ENCODE measurements at regions not wholly inside any gene's neighbourhood (a gene's known extent, or its start where the extent isn't known, plus 50 kb on each side); places are given as distances from the start of the nearest gene placed in this dataset.
A peak's percentile ranks its signal among the peaks of the same experiment; 100 is the strongest.
"Not testable (repeated sequence)": the region's sequence is repeated elsewhere in the genome, so short reads cannot be mapped to it uniquely, and the experiment has no call there.

DNA sequence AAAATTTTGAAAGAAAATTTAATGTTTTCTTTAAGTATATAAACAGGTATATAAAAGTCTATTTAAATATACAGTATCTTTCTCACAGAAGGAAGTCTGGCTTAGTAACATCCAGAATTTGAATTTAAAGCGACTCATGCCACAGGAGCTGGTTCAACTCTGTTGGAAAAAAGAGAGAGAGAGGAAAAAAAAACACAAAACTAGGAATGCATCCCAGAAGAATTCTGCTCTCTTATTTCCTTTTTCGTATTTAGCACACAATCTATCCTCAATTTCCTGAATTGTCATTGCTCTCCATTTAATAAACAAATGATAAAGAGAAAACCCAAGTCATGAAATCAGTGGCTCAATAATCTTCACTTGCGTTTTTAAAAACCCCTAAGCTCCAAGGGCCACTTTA is 107.5 kb upstream of the SCAF8 start:
- H3K4me3 ChIP-seq (ENCODE audit: control insufficient read depth in 1 of 7, extremely low read depth in 1 of 7, insufficient read depth in 4 of 7, low read depth in 2 of 7, low read length in 6 of 7), result no peak overlapping the region
- DNase-seq, result no peak
- no peaks in the 10 kb centered on the region for H3K27me3 ChIP-seq (replicated peaks in 2 of 5; ENCODE audit: control insufficient read depth in 4 of 5, insufficient read depth in 5 of 5, low read length in 4 of 5)
- ChIA-PET POLR2A (interaction anchor here (0.6 kb wide), 1 partner anchor 27 kb away, joined by 3 read pairs; no protein-coding TSS in a partner anchor), CTCF (interaction anchor here (0.8 kb wide), 1 partner anchor 406 kb away, joined by 3 read pairs; no protein-coding TSS in a partner anchor)
- peaks cover 0 to 2% (median 0%) of the 10 kb centered on the region in 5 experiments for H3K9me3 ChIP-seq (ENCODE audit: control extremely low read depth in 1 of 5, control insufficient read depth in 4 of 5, insufficient read depth in 2 of 5, low read depth in 1 of 5, low read length in 4 of 5)
- no peaks in the 10 kb centered on the region for H3K4me1 ChIP-seq (ENCODE audit: control extremely low read depth in 1 of 4, control insufficient read depth in 4 of 4, insufficient read depth in 4 of 4, low read length in 3 of 4)
- WGBS (ENCODE audit: insufficient coverage), result no CpG with 5 or more reads among the region's 3 CpGs
- H3K36me3 ChIP-seq (ENCODE audit: control insufficient read depth in 4 of 4, insufficient read depth in 4 of 4, low read length in 3 of 4), result no peaks in the 10 kb centered on the region
- H3K27ac ChIP-seq (ENCODE audit: insufficient read depth in 1 of 2, low read depth in 1 of 2, low read length in 2 of 2, poor library complexity in 1 of 2, severe bottlenecking in 2 of 2), result no peak overlapping the region

DNA sequence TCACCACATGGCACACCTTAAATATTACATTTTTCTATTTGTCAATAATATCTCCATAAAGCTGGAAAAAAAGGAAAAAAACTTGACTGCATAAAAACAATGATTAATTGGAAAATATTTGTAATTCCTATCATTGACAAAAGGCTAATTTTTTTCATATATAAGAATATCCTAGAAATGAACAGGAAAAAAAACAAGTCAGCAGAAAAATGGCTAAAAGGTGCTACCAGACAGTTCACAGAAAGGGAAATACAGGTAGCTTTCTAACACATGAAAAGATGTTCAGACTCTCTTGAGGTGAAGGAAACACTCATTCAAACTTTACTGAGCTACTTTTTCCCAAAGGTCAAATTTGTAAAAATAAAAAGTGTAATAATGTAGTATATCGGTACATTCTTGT is 104.1 kb upstream of the SCAF8 start:
- ChIA-PET POLR2A (interaction anchor here (0.6 kb wide), 1 partner anchor 242 kb away, joined by 4 read pairs; no protein-coding TSS in a partner anchor), CTCF (no interaction called here)
- H3K9me3 ChIP-seq (ENCODE audit: control extremely low read depth in 1 of 5, control insufficient read depth in 4 of 5, insufficient read depth in 2 of 5, low read depth in 1 of 5, low read length in 4 of 5), result peaks cover 0 to 6% (median 2%) of the 10 kb centered on the region in 5 experiments
- no peaks in the 10 kb centered on the region for H3K27me3 ChIP-seq (replicated peaks in 2 of 5; ENCODE audit: control insufficient read depth in 4 of 5, insufficient read depth in 5 of 5, low read length in 4 of 5)
- no peak for DNase-seq
- H3K27ac ChIP-seq (ENCODE audit: insufficient read depth in 1 of 2, low read depth in 1 of 2, low read length in 2 of 2, poor library complexity in 1 of 2, severe bottlenecking in 2 of 2), result no peak overlapping the region
- no peaks in the 10 kb centered on the region for H3K36me3 ChIP-seq (ENCODE audit: control insufficient read depth in 4 of 4, insufficient read depth in 4 of 4, low read length in 3 of 4)
- no CpG with 5 or more reads among the region's 1 CpG for WGBS (ENCODE audit: insufficient coverage)
- H3K4me3 ChIP-seq (ENCODE audit: control insufficient read depth in 1 of 7, extremely low read depth in 1 of 7, insufficient read depth in 4 of 7, low read depth in 2 of 7, low read length in 6 of 7), result no peak overlapping the region
- H3K4me1 ChIP-seq (ENCODE audit: control extremely low read depth in 1 of 4, control insufficient read depth in 4 of 4, insufficient read depth in 4 of 4, low read length in 3 of 4), result no peaks in the 10 kb centered on the region

DNA sequence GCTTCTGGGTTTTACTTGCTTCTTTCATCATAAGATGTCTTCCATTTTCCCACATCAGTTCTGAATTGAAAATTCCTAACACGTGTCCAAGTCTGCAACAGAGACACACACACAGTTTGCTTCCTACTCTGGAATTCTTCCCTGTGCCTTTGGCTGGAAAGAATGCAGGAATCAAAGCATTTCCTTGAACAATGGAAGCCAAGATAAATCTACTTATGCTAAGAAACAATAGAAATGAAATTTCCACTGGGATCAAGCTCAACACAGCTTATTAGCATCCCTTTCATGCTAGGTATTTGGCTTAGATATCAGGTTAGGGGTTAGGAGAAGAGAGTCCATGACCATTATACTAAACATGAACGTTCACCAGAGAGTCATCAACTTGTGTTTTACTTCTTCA is 101.1 kb upstream of the SCAF8 start:
- CTCF ChIA-PET, result no interaction called here
- Histone ChIP-seq H3K4me1 (ENCODE audit: control extremely low read depth in 1 of 4, control insufficient read depth in 4 of 4, insufficient read depth in 4 of 4, low read length in 3 of 4) (no peaks in the 10 kb centered on the region), H3K27ac (ENCODE audit: insufficient read depth in 1 of 2, low read depth in 1 of 2, low read length in 2 of 2, poor library complexity in 1 of 2, severe bottlenecking in 2 of 2) (no peak overlapping the region), H3K9me3 (ENCODE audit: control extremely low read depth in 1 of 5, control insufficient read depth in 4 of 5, insufficient read depth in 2 of 5, low read depth in 1 of 5, low read length in 4 of 5) (peaks cover 0 to 5% (median 2%) of the 10 kb centered on the region in 5 experiments), H3K4me3 (ENCODE audit: control insufficient read depth in 1 of 7, extremely low read depth in 1 of 7, insufficient read depth in 4 of 7, low read depth in 2 of 7, low read length in 6 of 7) (no peak overlapping the region), H3K36me3 (ENCODE audit: control insufficient read depth in 4 of 4, insufficient read depth in 4 of 4, low read length in 3 of 4) (no peaks in the 10 kb centered on the region), H3K27me3 (replicated peaks in 2 of 5; ENCODE audit: control insufficient read depth in 4 of 5, insufficient read depth in 5 of 5, low read length in 4 of 5) (no peaks in the 10 kb centered on the region)
- POLR2A ChIA-PET, result interaction anchor here (0.6 kb wide), 1 partner anchor 302 kb away, joined by 3 read pairs; no protein-coding TSS in a partner anchor
- DNase-seq, result no peak
- 86% methylated on average over 2 of the region's 2 CpGs for whole genome bisulfite sequencing (ENCODE audit: insufficient coverage)

DNA sequence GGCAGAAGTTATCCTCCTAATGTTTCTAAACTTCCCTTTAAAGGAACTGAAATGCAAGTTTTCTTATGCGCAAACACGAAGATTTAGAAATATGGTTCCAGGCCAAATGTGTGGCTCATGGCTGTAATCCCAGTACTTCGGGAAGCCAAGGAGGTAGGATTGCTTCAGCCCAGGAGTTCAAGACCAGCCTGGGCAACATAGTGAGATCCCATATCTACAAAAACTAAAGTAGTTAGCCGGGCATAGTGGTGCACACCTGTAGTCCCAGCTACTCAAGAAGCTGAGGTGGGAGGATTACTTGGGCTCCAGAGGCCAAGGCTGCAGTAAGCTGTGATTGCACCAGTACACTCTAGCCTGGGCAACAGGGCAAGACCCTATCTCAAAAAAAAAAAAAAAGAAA is 95.8 kb upstream of the SCAF8 start:
- H3K9me3 ChIP-seq (ENCODE audit: control extremely low read depth in 1 of 5, control insufficient read depth in 4 of 5, insufficient read depth in 2 of 5, low read depth in 1 of 5, low read length in 4 of 5), result peaks cover 0 to 5% (median 2%) of the 10 kb centered on the region in 5 experiments
- H3K36me3 ChIP-seq (ENCODE audit: control insufficient read depth in 4 of 4, insufficient read depth in 4 of 4, low read length in 3 of 4), result no peaks in the 10 kb centered on the region
- no peak overlapping the region for H3K4me3 ChIP-seq (ENCODE audit: control insufficient read depth in 1 of 7, extremely low read depth in 1 of 7, insufficient read depth in 4 of 7, low read depth in 2 of 7, low read length in 6 of 7)
- WGBS (ENCODE audit: insufficient coverage), result 97% methylated on average over 4 of the region's 4 CpGs
- CTCF ChIA-PET, result no interaction called here
- DNase-seq, result no peak
- H3K4me1 ChIP-seq (ENCODE audit: control extremely low read depth in 1 of 4, control insufficient read depth in 4 of 4, insufficient read depth in 4 of 4, low read length in 3 of 4), result no peaks in the 10 kb centered on the region
- no peak overlapping the region for H3K27ac ChIP-seq (ENCODE audit: insufficient read depth in 1 of 2, low read depth in 1 of 2, low read length in 2 of 2, poor library complexity in 1 of 2, severe bottlenecking in 2 of 2)
- no peaks in the 10 kb centered on the region for H3K27me3 ChIP-seq (replicated peaks in 2 of 5; ENCODE audit: control insufficient read depth in 4 of 5, insufficient read depth in 5 of 5, low read length in 4 of 5)
- POLR2A ChIA-PET, result no interaction called here

DNA sequence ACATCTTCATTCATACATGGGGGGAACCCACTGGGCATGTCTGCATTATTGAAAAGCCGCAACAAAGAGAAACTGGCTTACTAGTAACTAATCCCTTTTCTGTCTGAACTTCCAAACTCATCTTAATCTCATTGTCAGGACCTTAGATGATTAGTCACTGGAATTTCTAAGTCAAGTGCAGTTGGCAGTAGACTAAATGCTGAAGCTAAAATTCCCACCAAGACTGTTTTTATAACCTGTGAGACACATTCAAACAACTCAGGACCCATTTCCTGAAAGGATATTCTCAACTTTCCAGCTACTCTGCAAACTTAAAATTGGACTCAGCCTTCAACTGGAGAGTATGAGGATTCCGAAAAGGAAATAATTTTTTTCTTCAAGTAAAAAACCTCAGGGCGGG is 94.8 kb upstream of the SCAF8 start:
- H3K4me1 ChIP-seq (ENCODE audit: control extremely low read depth in 1 of 4, control insufficient read depth in 4 of 4, insufficient read depth in 4 of 4, low read length in 3 of 4), result no peaks in the 10 kb centered on the region
- no peaks in the 10 kb centered on the region for H3K36me3 ChIP-seq (ENCODE audit: control insufficient read depth in 4 of 4, insufficient read depth in 4 of 4, low read length in 3 of 4)
- no peak overlapping the region for H3K27ac ChIP-seq (ENCODE audit: insufficient read depth in 1 of 2, low read depth in 1 of 2, low read length in 2 of 2, poor library complexity in 1 of 2, severe bottlenecking in 2 of 2)
- H3K4me3 ChIP-seq (ENCODE audit: control insufficient read depth in 1 of 7, extremely low read depth in 1 of 7, insufficient read depth in 4 of 7, low read depth in 2 of 7, low read length in 6 of 7), result no peak overlapping the region
- WGBS (ENCODE audit: insufficient coverage), result 90% methylated on average over 3 of the region's 3 CpGs
- no peak for DNase-seq
- CTCF ChIA-PET, result no interaction called here
- H3K9me3 ChIP-seq (ENCODE audit: control extremely low read depth in 1 of 5, control insufficient read depth in 4 of 5, insufficient read depth in 2 of 5, low read depth in 1 of 5, low read length in 4 of 5), result peaks cover 0 to 3% (median 2%) of the 10 kb centered on the region in 5 experiments
- no peaks in the 10 kb centered on the region for H3K27me3 ChIP-seq (replicated peaks in 2 of 5; ENCODE audit: control insufficient read depth in 4 of 5, insufficient read depth in 5 of 5, low read length in 4 of 5)
- POLR2A ChIA-PET, result no interaction called here

DNA sequence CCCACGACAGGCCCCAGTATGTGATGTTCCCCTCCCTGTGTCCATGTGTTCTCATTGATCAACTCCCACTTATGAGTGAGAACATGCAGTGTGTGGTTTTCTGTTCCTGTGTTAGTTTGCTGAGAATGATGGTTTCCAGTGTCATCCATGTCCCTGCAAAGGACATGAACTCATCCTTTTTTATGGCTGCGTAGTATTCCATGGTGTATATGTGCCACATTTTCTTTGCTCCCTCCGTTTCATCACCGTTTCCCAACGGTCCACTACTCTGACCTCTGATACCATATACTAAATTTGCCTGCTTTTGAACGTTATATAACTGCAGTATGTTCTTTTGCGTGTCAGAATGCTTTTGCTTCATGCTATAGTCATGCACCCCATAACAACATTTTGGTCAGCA is 94.0 kb upstream of the SCAF8 start:
- 98% methylated on average over 5 of the region's 7 CpGs for WGBS (ENCODE audit: insufficient coverage)

DNA sequence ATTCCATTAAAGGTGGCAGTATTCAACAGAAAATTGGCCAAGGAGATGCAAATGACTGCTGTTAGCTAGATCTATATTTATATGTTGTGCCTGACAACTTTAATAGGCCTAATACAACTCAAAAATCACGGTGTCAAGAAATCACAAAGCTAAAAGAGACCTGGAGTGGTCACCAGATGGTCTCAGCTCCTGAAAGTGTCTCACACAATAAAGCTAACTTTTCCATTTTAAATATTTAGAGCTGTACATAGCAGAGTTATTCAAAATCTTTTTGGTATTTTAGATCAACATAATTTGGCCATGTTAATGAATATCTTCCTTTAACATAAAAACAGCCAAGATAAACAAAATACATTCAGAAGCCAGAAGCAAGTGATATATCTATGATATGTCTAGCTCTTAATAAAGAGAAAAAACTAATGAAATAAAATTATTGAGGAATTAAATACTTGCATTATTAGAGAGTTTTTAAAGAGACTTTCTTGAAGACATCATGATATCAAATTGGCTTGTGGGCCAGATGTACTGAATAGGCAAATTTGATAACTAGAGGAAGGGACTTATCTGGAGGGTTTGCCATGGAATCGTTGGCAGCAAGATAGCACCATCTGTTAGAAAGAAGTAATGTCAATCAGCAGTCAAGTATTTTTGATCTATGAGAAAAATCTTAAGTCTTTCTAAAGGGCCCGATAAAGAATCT is 84.9 kb upstream of the SCAF8 start:
- POLR2A ChIA-PET, result no interaction called here
- H3K27me3 ChIP-seq (replicated peaks in 2 of 5; ENCODE audit: control insufficient read depth in 4 of 5, insufficient read depth in 5 of 5, low read length in 4 of 5), result no peaks in the 10 kb centered on the region
- H3K27ac ChIP-seq (ENCODE audit: insufficient read depth in 1 of 2, low read depth in 1 of 2, low read length in 2 of 2, poor library complexity in 1 of 2, severe bottlenecking in 2 of 2), result no peak overlapping the region
- H3K4me1 ChIP-seq (ENCODE audit: control extremely low read depth in 1 of 4, control insufficient read depth in 4 of 4, insufficient read depth in 4 of 4, low read length in 3 of 4), result peaks cover 0 to 17% (median 5%) of the 10 kb centered on the region in 4 experiments
- no peaks in the 10 kb centered on the region for H3K9me3 ChIP-seq (ENCODE audit: control extremely low read depth in 1 of 5, control insufficient read depth in 4 of 5, insufficient read depth in 2 of 5, low read depth in 1 of 5, low read length in 4 of 5)
- CTCF ChIA-PET, result interaction anchor here (1.1 kb wide), 2 partner anchors 12 to 14 kb away, joined by 3 read pairs; no protein-coding TSS in a partner anchor
- peak overlapping the region in 1 of 7 experiments; percentile 23 for H3K4me3 ChIP-seq (ENCODE audit: control insufficient read depth in 1 of 7, extremely low read depth in 1 of 7, insufficient read depth in 4 of 7, low read depth in 2 of 7, low read length in 6 of 7)
- peak in 1 of 3 donors; percentile 11 for DNase-seq
- no peaks in the 10 kb centered on the region for H3K36me3 ChIP-seq (ENCODE audit: control insufficient read depth in 4 of 4, insufficient read depth in 4 of 4, low read length in 3 of 4)
- 25% methylated on average over 2 of the region's 3 CpGs for WGBS (ENCODE audit: insufficient coverage)

More for the DNA sequence above, 94.0 kb upstream of the SCAF8 start:
- H3K9me3 ChIP-seq (ENCODE audit: control extremely low read depth in 1 of 5, control insufficient read depth in 4 of 5, insufficient read depth in 2 of 5, low read depth in 1 of 5, low read length in 4 of 5); CTCF ChIA-PET; H3K27me3 ChIP-seq (replicated peaks in 2 of 5; ENCODE audit: control insufficient read depth in 4 of 5, insufficient read depth in 5 of 5, low read length in 4 of 5); POLR2A ChIA-PET; H3K36me3 ChIP-seq (ENCODE audit: control insufficient read depth in 4 of 4, insufficient read depth in 4 of 4, low read length in 3 of 4); DNase-seq; H3K4me3 ChIP-seq (ENCODE audit: control insufficient read depth in 1 of 7, extremely low read depth in 1 of 7, insufficient read depth in 4 of 7, low read depth in 2 of 7, low read length in 6 of 7); H3K4me1 ChIP-seq (ENCODE audit: control extremely low read depth in 1 of 4, control insufficient read depth in 4 of 4, insufficient read depth in 4 of 4, low read length in 3 of 4); H3K27ac ChIP-seq (ENCODE audit: insufficient read depth in 1 of 2, low read depth in 1 of 2, low read length in 2 of 2, poor library complexity in 1 of 2, severe bottlenecking in 2 of 2): not testable (repeated sequence)

Measured in common myeloid progenitor, CD34-positive (primary cell).